GM18520 (cell line): ENCODE measurements at regions not wholly inside any gene's neighbourhood (a gene's known extent, or its start where the extent isn't known, plus 50 kb on each side); places are given as distances from the start of the nearest gene placed in this dataset.
"Not testable (repeated sequence)": the region's sequence is repeated elsewhere in the genome, so short reads cannot be mapped to it uniquely, and the experiment has no call there.

Experiments
- ATAC-seq: cut with Tn5 transposase; IDR thresholded peaks from one replicate; pipeline ENCODE4 v1.9.1; 2021; ENCODE audit not compliant: unreplicated experiment

DNA sequence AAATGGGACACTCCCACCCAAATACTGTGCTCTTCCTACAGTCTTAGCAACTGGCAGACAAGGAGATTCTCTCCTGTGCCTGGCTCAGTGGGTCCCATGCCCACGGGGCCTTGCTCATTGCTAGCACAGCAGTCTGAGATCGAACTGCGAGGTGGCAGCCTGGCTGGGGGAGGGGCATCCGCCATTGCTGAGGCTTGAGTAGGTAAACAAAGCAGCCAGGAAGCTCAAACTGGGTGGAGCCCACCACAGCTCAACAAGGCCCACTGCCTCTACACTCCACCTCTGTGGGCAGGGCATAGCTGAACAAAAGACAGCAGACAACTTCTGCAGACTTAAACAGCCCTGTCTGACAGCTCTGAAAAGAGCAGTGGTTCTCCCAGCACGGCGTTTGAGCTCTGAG lies 174.8 kb downstream of the COL12A1 start:
- ATAC-seq, result not testable (repeated sequence)

GRCh38 chr6:75029333-75029732 lies 176.5 kb downstream of the COL12A1 start:
- no peak for ATAC-seq

- ATAC-seq, result no peak
Observed at GRCh38 chr6:75025371-75025770, 180.5 kb downstream of the COL12A1 start.

- ATAC-seq, result no peak
Observed at GRCh38 chr6:75024828-75025227, 181.0 kb downstream of the COL12A1 start.

DNA sequence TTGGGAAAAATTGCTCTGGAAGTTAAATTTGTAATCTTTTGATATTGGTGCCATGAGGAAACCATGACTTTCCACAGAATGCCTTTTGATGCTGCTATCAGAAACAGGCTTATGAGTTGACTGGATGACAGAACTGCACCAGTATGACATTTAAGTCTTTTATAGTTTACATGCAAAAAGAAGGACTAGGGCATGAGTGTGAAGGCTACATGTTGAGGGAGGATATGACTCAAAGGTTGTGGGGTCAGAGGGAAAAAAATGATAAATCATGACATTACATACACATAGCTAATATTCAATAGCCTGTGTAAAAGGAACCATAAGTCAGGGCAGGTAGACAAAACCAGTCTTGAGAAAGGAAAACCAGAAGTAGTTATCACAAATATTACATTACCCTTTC lies 182.2 kb downstream of the COL12A1 start:
- no peak for ATAC-seq

- ATAC-seq, result no peak
Observed at GRCh38 chr6:75020971-75021370, 184.9 kb downstream of the COL12A1 start.

DNA sequence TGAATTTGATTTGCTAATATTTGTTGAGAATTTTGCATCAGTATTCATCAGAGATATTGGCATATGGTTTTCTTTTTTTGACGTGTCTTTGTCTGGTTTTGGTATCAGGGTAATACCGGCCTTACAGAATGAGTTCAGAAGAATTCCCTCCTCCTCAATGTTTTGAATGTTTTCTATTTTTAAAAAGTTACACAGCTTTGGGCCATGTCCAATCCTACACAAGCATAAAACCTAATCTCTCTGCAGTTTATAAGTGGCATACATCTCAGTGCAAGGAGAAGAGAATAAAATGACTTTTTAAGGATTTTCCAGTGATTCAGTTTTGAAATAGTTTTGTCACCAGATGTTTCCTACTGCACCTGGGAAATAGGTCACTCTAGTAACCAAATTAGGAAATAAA lies 185.5 kb downstream of the COL12A1 start:
- ATAC-seq, result no peak

DNA sequence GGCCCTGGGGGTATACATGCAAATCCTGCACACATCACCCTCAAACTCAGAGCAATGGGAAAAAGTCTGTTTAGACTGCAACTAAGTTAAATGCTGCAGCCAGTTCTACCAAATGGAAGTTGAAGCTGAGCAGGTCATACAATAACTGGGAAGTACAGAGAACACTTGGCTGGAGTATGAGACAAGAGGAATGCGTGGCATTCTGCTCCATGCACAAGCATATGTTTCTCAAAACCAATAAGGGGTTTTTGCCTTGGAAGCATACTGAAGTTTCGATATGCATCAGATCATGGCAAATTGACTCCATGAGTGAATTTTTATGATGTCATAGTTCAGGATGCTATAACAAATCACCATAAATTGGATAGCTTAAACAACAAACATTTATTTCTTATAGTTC lies 193.8 kb downstream of the COL12A1 start:
- ATAC-seq, result no peak

DNA sequence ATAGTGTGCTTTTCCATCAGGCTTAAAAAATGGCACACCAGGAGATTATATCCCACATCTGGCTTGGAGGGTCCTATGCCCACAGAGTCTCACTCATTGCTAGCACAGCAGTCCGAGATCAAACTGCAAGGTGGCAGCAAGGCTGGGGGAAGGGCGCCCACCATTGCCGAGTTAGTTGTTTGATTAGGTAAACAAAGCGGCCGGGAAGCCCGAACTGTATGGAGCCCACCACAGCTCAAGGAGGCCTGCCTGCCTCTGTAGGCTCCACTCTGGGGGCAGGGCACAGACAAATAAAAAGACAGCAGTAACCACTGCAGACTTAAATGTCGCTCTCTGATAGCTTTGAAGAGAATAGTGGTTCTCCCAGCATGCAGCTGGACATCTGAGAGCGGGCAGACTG lies 201.9 kb downstream of the COL12A1 start:
- not testable (repeated sequence) for ATAC-seq

DNA sequence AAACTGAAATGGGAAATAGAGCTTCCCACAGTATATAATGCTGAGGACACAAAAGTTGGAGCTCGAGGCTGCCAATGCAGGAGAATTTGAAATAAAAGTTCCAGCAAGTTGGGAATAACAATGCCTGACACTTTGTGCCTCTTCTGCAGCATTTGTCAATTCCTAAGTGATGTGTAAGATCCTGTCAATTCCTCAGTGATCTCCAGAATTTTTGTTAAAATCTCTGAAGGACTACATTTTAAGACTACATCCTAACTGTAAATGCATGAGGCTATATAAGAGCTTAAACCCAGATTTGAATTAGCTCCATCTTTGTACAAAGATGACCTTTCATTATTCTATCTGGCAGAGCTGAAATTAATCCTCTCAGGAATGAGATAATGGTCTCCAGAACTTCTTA lies 208.2 kb downstream of the COL12A1 start:
- no peak for ATAC-seq

GRCh38 chr6:74993136-74993535 lies 212.7 kb downstream of the COL12A1 start:
- no peak for ATAC-seq

GRCh38 chr6:74991573-74992332 lies 214.1 kb downstream of the COL12A1 start:
- ATAC-seq, result no peak

DNA sequence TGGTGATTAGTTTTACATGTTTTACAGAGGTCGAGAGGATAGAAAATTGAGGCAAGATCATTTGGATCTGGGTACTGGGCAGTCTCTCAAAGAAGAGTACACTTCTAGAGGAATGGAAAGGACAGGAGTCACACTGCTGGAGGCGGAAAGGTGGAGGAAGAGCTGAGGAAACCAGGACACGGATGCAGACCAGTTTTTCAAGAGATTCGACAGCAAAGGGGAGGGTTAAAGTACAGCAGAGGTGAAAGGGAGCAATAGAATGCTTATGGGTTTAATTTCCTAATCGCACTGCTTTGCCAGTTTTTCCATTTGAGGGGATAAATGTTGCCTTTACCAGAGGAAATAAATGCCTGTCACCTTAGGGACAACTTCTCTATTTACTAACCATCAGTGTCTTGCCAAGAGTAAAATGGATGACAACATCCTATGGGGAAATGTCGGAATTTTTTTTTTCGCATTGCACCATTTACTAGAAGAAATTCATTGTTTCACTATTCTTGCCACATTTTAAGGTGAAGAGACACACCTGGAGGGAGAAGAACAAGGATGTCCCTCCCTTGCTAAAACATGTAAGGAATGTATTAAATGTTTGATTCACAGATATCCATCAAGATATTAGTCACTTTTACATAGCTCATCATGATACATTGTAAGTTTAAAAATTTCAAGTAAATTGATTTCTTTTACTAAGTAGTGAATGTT lies 226.6 kb downstream of the COL12A1 start:
- ATAC-seq, result no peak

- no peak for ATAC-seq
Observed at GRCh38 chr6:74976701-74977100, 229.2 kb downstream of the COL12A1 start.

DNA sequence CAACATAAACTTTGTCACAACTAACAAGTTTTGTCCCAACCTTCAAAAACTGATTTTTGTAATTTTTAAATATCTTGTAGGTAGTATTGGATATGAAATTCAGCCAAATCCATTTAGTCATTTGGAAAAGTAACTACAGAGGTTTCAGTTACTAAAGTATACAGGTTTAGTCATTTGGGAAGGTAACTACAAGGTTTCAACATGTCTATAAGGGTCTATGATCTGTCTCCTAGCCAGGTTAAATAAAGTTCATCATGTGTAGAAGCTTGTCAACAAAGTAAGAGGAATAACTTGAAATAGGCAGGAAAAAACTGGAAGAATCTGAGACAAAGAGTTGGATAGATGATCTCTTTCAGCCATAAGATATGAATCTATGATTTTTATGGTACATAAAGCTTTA lies 229.8 kb downstream of the COL12A1 start:
- ATAC-seq, result no peak

GRCh38 chr6:74973591-74973990 lies 232.3 kb downstream of the COL12A1 start:
- ATAC-seq, result no peak

- no peak for ATAC-seq
Observed at GRCh38 chr6:74971633-74972032, 234.2 kb downstream of the COL12A1 start.

DNA sequence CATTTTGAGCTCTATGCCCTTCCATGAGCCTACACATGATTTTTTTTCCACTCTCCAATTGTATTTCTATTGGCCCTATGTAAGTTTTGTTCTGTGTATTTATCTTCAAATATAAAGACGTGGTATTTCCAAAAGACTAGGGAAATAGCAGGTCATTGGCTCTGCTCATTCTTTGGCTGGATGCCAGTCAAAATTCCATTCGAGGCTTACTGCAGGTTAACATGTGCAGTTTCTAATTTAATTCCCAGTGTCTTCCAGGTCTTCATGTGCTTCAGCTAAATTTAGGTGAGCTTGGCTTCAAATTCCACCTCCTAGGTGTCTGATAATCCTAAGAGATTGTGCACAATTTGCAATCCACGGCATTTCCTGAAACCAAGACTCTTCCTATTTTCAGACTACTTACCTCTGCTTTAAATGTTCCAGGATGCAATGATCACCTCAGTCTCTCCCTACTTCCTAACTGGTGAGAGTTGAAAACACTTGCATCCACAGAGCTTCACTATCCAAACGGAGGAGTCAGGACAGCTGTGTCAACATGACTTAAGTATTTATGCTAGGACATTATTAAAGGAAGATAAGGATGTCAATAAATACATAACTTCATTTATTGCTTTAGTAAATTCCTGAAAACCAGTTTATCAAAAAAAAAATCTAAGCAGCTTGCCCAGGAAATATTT lies 236.1 kb downstream of the COL12A1 start:
- no peak for ATAC-seq

DNA sequence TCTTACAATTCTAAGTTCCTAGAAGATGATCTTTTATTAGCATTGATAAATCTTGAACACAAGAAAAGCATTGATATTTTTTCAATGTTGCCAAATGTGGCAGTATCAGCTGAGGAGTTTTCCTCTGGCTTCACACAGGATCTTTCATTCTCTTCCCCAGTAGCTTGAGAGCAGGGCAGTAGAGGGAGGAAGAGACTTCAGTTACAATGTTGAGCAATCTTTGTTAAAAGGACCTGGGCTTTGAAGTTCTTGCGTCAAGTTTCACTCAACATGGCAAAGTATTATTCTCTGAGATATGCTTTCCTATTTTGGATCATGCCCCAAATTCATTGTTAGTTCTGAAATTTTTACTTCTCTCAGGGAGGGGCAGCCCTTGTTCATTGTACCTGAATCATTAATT lies 238.0 kb downstream of the COL12A1 start:
- ATAC-seq, result no peak

DNA sequence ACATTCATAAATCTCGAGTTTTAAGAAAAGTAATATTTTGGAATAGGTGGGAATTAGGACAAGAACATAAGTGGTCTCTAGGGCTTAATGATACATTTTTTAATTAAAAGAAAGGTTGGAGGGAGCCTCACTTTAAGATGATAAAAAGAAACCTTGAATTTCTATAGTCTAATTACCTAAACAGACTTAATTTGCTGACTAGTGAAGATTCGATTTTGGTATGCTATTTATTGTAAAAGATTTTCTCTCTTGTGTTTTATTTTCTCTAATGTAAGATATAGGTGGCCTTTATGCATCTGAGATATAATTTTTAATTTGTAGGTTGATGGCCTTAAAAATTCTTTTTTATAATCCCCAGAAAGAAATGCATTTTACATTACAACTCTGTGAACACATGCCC lies 239.1 kb downstream of the COL12A1 start:
- ATAC-seq, result no peak

DNA sequence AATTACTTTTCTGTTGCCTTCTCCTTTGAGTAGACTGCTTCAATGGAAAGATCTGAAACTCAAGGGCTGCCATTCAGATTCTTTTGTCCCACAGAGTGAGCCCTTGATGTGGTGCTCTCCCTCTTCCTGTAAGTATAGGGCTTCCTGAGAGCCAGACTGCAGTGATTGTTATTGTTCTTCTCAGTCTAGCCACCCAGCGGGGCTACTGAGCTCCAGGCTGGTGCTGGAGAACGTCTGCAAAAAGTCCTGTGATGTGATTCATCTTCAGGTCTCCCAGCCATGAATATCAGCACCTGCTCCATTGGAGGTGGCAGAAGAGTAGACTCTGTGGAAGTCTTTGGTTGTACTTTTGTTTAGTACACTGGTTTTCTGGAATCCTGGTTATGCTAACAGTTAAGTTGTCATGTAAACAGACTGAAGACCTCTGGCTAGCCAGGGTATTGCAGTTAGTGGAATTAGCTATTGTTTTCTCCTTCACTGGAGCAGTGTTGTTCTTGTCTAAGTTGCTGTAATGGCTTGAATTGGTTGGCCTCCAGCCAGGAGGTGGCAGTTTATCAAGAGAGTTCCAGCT lies 240.9 kb downstream of the COL12A1 start:
- no peak for ATAC-seq
